Lower leg skin (tissue), 3 donors: ENCODE measurements at regions not wholly inside any gene's neighbourhood (a gene's known extent, or its start where the extent isn't known, plus 50 kb on each side); places are given as distances from the start of the nearest gene placed in this dataset.

Experiments used
- POLR2A ChIP-seq, 2 donors: fragments of 450-650 bp; IDR thresholded peaks; one replicate each; pipeline ENCODE4 v1.6.1; 2016 to 2017; ENCODE audit warnings: antibody characterized with exemption in 2 of 2, mild to moderate bottlenecking in 1 of 2, moderate library complexity in 1 of 2
- TF ChIP-seq, protein P1 (sequence below), 3 donors: fragments of 450-650 bp; IDR thresholded peaks; one replicate each; pipeline ENCODE4 v1.5.1; 2016; ENCODE audit warnings: antibody characterized with exemption in 3 of 3, mild to moderate bottlenecking in 3 of 3, moderate library complexity in 2 of 3

DNA sequence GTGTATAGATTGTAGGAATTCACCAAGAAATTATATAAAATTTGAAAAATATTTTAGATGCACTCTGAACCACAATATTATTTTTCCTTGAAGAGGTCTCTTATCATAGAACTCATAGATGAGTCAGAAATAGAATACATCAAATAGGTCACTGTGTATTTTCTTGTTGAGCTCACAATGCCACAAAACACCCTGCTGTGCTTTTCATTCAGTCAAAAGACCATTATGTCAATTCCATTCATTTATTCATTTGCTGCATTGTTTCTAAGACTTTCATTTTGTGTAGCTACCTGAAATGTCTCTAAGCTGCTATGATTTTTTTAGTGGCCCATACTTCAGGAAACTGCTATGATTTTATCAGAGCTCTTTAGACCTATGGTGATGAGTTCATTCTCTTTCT lies 231.9 kb upstream of the AVPR1A start:
- TF ChIP-seq, protein P1, sequence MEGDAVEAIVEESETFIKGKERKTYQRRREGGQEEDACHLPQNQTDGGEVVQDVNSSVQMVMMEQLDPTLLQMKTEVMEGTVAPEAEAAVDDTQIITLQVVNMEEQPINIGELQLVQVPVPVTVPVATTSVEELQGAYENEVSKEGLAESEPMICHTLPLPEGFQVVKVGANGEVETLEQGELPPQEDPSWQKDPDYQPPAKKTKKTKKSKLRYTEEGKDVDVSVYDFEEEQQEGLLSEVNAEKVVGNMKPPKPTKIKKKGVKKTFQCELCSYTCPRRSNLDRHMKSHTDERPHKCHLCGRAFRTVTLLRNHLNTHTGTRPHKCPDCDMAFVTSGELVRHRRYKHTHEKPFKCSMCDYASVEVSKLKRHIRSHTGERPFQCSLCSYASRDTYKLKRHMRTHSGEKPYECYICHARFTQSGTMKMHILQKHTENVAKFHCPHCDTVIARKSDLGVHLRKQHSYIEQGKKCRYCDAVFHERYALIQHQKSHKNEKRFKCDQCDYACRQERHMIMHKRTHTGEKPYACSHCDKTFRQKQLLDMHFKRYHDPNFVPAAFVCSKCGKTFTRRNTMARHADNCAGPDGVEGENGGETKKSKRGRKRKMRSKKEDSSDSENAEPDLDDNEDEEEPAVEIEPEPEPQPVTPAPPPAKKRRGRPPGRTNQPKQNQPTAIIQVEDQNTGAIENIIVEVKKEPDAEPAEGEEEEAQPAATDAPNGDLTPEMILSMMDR (IDR thresholded peaks at IDR 0.05) = no peak
- no peak for TF ChIP-seq POLR2A (IDR thresholded peaks at IDR 0.05)
